ENCODE measurements at regions not wholly inside any gene's neighbourhood (a gene's known extent, or its start where the extent isn't known, plus 50 kb on each side); places are given as distances from the start of the nearest gene placed in this dataset.

DNA sequence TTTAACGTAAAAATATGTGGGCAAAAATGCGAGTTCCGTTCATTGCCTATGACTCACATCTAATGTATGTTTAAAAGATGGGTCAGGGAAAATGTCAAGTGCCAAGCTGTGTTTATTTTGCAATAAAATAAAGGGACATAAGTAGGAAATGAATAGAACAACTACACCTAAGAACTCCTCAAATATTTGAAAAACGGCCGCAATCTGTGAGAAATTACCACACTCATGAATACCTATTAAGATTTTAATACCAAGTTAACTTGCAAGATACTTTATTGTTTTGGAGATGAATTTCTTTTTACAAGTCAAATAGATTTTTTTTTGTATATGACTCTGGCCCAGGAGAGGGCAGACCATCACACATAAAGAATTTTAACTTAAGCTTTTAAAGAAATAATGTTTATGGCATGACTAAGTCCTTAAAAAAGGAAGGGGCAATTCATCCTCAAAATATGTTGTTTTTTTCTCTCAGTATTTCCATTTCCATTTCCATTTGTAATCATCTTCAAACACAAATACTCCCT lies 152.7 kb downstream of the SUCNR1 start:
- peaks cover 3% of the 10 kb centered on the region for H3K4me1 ChIP-seq (ENCODE audit: control insufficient read depth, insufficient read depth, low read depth, low read length)

DNA sequence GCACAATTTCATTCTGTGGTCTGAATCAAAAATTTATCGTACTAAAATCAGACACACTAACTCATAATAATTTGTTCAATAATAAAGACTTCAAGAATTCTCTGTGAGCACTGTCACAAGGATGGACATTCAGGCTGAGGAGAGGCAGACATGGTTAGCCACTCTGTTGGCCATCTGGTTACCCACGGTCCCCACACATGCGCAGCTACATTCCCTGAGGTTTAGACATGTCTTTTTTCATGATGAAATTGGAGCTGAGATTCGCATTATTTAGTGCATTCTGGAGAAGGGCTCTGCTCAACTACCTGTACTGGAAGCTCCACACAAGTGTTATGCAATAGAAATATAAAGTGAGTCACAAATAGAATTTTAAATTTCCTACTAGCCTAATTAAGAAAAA lies 156.9 kb downstream of the SUCNR1 start:
- H2BK15ac ChIP-seq (ENCODE audit: low read depth, poor library complexity, severe bottlenecking): no peak overlapping the region
- H3K9ac ChIP-seq (ENCODE audit: low read length): no peak overlapping the region
- H2BK120ac ChIP-seq (ENCODE audit: low read depth, low read length): no peak overlapping the region
- H3K27me3 ChIP-seq (ENCODE audit: control insufficient read depth in 1 of 2, insufficient read depth in 1 of 2, low read length in 2 of 2): no peaks in the 10 kb centered on the region
- H3K4me1 ChIP-seq (ENCODE audit: control insufficient read depth, insufficient read depth, low read depth, low read length): no peaks in the 10 kb centered on the region
- H3K14ac ChIP-seq (ENCODE audit: low read length in 2 of 2): no peak overlapping the region
- no peak overlapping the region for H3K18ac ChIP-seq (ENCODE audit: low read depth in 1 of 2, low read length in 2 of 2)
- peaks cover 7% of the 10 kb centered on the region for H3K9me3 ChIP-seq (ENCODE audit: control insufficient read depth, low read length)
- H4K91ac ChIP-seq (ENCODE audit: low read length): no peak overlapping the region
- H2BK5ac ChIP-seq (ENCODE audit: low read depth, low read length, poor library complexity, severe bottlenecking): no peak overlapping the region
- H3K4ac ChIP-seq (ENCODE audit: low read depth in 1 of 2, low read length in 2 of 2): no peak overlapping the region
- H4K8ac ChIP-seq (ENCODE audit: low read length): no peak overlapping the region
- H3K4me2 ChIP-seq (ENCODE audit: low read length, poor library complexity, severe bottlenecking): no peak overlapping the region
- no peak overlapping the region for H2AFZ ChIP-seq (ENCODE audit: low read depth, low read length)
- no peak overlapping the region for H3K27ac ChIP-seq (ENCODE audit: low read length, poor library complexity, severe bottlenecking)
- WGBS: 96% methylated on average over 3 of the region's 4 CpGs
- no peak overlapping the region for H3K4me3 ChIP-seq (ENCODE audit: insufficient read depth in 1 of 2, low read depth in 1 of 2, low read length in 2 of 2)
- H2BK12ac ChIP-seq (ENCODE audit: low read length in 2 of 2): no peak overlapping the region
- H3K23ac ChIP-seq (ENCODE audit: low read length in 2 of 2): no peak overlapping the region
- H3K36me3 ChIP-seq (ENCODE audit: control insufficient read depth in 1 of 2, insufficient read depth in 2 of 2, low read depth in 1 of 2, low read length in 2 of 2): no peaks in the 10 kb centered on the region
- no peaks in the 10 kb centered on the region for H3K79me1 ChIP-seq (replicated peaks; ENCODE audit: low read length, poor library complexity, severe bottlenecking)
- no peak for DNase-seq
- H2AK5ac ChIP-seq (ENCODE audit: low read length, severe bottlenecking): no peak overlapping the region

More for the DNA sequence above, 152.7 kb downstream of the SUCNR1 start:
- no peak overlapping the region for H3K4ac ChIP-seq (ENCODE audit: low read depth in 1 of 2, low read length in 2 of 2)
- no peak overlapping the region for H2BK15ac ChIP-seq (ENCODE audit: low read depth, poor library complexity, severe bottlenecking)
- H3K14ac ChIP-seq (ENCODE audit: low read length in 2 of 2): no peak overlapping the region
- no peak overlapping the region for H3K4me2 ChIP-seq (ENCODE audit: low read length, poor library complexity, severe bottlenecking)
- no peaks in the 10 kb centered on the region for H3K27me3 ChIP-seq (ENCODE audit: control insufficient read depth in 1 of 2, insufficient read depth in 1 of 2, low read length in 2 of 2)
- peak; percentile 82 for DNase-seq
- no peak overlapping the region for H4K8ac ChIP-seq (ENCODE audit: low read length)
- peak overlapping the region; percentile 69 for H3K9ac ChIP-seq (ENCODE audit: low read length)
- no peak overlapping the region for H4K91ac ChIP-seq (ENCODE audit: low read length)
- no peak overlapping the region for H2BK5ac ChIP-seq (ENCODE audit: low read depth, low read length, poor library complexity, severe bottlenecking)
- H3K27ac ChIP-seq (ENCODE audit: low read length, poor library complexity, severe bottlenecking): peak overlapping the region; percentile 32
- H2AK5ac ChIP-seq (ENCODE audit: low read length, severe bottlenecking): no peak overlapping the region
- H2BK12ac ChIP-seq (ENCODE audit: low read length in 2 of 2): no peak overlapping the region
- no peaks in the 10 kb centered on the region for H3K36me3 ChIP-seq (ENCODE audit: control insufficient read depth in 1 of 2, insufficient read depth in 2 of 2, low read depth in 1 of 2, low read length in 2 of 2)
- H3K9me3 ChIP-seq (ENCODE audit: control insufficient read depth, low read length): no peaks in the 10 kb centered on the region
- H2BK120ac ChIP-seq (ENCODE audit: low read depth, low read length): no peak overlapping the region
- H3K4me3 ChIP-seq (ENCODE audit: insufficient read depth in 1 of 2, low read depth in 1 of 2, low read length in 2 of 2): no peak overlapping the region
- no peak overlapping the region for H3K18ac ChIP-seq (ENCODE audit: low read depth in 1 of 2, low read length in 2 of 2)
- WGBS: 0% methylated on average over 3 of the region's 5 CpGs
- H2AFZ ChIP-seq (ENCODE audit: low read depth, low read length): no peak overlapping the region
- no peaks in the 10 kb centered on the region for H3K79me1 ChIP-seq (replicated peaks; ENCODE audit: low read length, poor library complexity, severe bottlenecking)
- H3K23ac ChIP-seq (ENCODE audit: low read length in 2 of 2): no peak overlapping the region

DNA sequence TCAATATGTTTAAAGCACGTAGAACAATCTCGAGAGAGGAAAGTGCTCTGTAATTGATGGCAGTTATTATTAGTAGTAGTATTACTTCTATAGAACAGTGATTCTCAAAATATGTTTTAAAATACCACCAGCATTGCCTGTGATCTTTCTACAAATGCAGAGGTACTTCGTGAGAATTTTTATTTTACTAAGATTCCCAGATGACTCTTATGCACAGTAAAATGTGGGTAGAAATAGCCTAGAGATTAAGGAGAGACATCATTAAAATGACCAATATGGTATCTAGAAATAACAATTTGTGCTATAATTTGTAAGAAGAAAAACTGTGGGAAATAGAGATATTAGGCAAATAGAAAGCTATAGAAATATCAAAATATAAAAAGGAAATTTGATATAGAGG lies 157.9 kb downstream of the SUCNR1 start:
- no peak overlapping the region for H2AFZ ChIP-seq (ENCODE audit: low read depth, low read length)
- no peak overlapping the region for H2BK15ac ChIP-seq (ENCODE audit: low read depth, poor library complexity, severe bottlenecking)
- no peak overlapping the region for H2AK5ac ChIP-seq (ENCODE audit: low read length, severe bottlenecking)
- no peak overlapping the region for H3K9ac ChIP-seq (ENCODE audit: low read length)
- no peak overlapping the region for H4K8ac ChIP-seq (ENCODE audit: low read length)
- no peaks in the 10 kb centered on the region for H3K27me3 ChIP-seq (ENCODE audit: control insufficient read depth in 1 of 2, insufficient read depth in 1 of 2, low read length in 2 of 2)
- H2BK5ac ChIP-seq (ENCODE audit: low read depth, low read length, poor library complexity, severe bottlenecking): no peak overlapping the region
- H3K79me1 ChIP-seq (replicated peaks; ENCODE audit: low read length, poor library complexity, severe bottlenecking): no peaks in the 10 kb centered on the region
- no peaks in the 10 kb centered on the region for H3K4me1 ChIP-seq (ENCODE audit: control insufficient read depth, insufficient read depth, low read depth, low read length)
- H3K27ac ChIP-seq (ENCODE audit: low read length, poor library complexity, severe bottlenecking): no peak overlapping the region
- WGBS: no CpG with 5 or more reads among the region's 3 CpGs
- H3K23ac ChIP-seq (ENCODE audit: low read length in 2 of 2): no peak overlapping the region
- no peak overlapping the region for H3K4me3 ChIP-seq (ENCODE audit: insufficient read depth in 1 of 2, low read depth in 1 of 2, low read length in 2 of 2)
- no peak overlapping the region for H3K14ac ChIP-seq (ENCODE audit: low read length in 2 of 2)
- no peak overlapping the region for H4K91ac ChIP-seq (ENCODE audit: low read length)
- H3K9me3 ChIP-seq (ENCODE audit: control insufficient read depth, low read length): peaks cover 10% of the 10 kb centered on the region
- no peak for DNase-seq
- no peak overlapping the region for H3K4me2 ChIP-seq (ENCODE audit: low read length, poor library complexity, severe bottlenecking)
- no peak overlapping the region for H3K18ac ChIP-seq (ENCODE audit: low read depth in 1 of 2, low read length in 2 of 2)
- H3K4ac ChIP-seq (ENCODE audit: low read depth in 1 of 2, low read length in 2 of 2): no peak overlapping the region
- H2BK12ac ChIP-seq (ENCODE audit: low read length in 2 of 2): no peak overlapping the region
- no peaks in the 10 kb centered on the region for H3K36me3 ChIP-seq (ENCODE audit: control insufficient read depth in 1 of 2, insufficient read depth in 2 of 2, low read depth in 1 of 2, low read length in 2 of 2)
- no peak overlapping the region for H2BK120ac ChIP-seq (ENCODE audit: low read depth, low read length)

DNA sequence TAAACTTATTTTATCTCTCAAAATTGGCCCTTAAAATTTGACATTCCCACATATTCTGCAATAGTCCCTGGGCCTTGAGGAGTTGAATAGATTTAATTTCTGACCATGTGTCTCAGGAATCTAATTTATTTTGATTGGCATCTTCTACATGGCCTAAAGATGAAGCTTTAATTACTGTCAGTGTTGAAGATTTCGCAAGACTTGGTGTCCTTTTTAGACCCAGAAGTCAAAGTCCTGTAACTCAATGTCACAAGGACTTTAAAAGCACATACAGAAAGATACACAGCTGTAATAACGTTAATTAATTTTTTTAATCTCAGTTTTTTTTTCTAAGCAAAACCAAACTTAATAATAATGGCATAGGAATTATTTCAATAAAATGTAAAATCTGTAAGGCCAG lies 163.9 kb downstream of the SUCNR1 start:
- Histone ChIP-seq H3K18ac (ENCODE audit: low read depth in 1 of 2, low read length in 2 of 2) (no peak overlapping the region), H3K4me1 (ENCODE audit: control insufficient read depth, insufficient read depth, low read depth, low read length) (no peaks in the 10 kb centered on the region)
- WGBS: 90% methylated on average over 1 of the region's 2 CpGs

More for the DNA sequence above, 163.9 kb downstream of the SUCNR1 start:
- H2BK12ac ChIP-seq (ENCODE audit: low read length in 2 of 2): no peak overlapping the region
- H3K9ac ChIP-seq (ENCODE audit: low read length): no peak overlapping the region
- no peak overlapping the region for H3K23ac ChIP-seq (ENCODE audit: low read length in 2 of 2)
- no peak overlapping the region for H3K4me3 ChIP-seq (ENCODE audit: insufficient read depth in 1 of 2, low read depth in 1 of 2, low read length in 2 of 2)
- DNase-seq: no peak
- H2AFZ ChIP-seq (ENCODE audit: low read depth, low read length): no peak overlapping the region
- no peaks in the 10 kb centered on the region for H3K27me3 ChIP-seq (ENCODE audit: control insufficient read depth in 1 of 2, insufficient read depth in 1 of 2, low read length in 2 of 2)
- no peak overlapping the region for H3K14ac ChIP-seq (ENCODE audit: low read length in 2 of 2)
- no peaks in the 10 kb centered on the region for H3K79me1 ChIP-seq (replicated peaks; ENCODE audit: low read length, poor library complexity, severe bottlenecking)
- H3K27ac ChIP-seq (ENCODE audit: low read length, poor library complexity, severe bottlenecking): no peak overlapping the region
- H3K4ac ChIP-seq (ENCODE audit: low read depth in 1 of 2, low read length in 2 of 2): no peak overlapping the region
- no peak overlapping the region for H4K91ac ChIP-seq (ENCODE audit: low read length)
- H2BK15ac ChIP-seq (ENCODE audit: low read depth, poor library complexity, severe bottlenecking): no peak overlapping the region
- no peak overlapping the region for H2AK5ac ChIP-seq (ENCODE audit: low read length, severe bottlenecking)
- H3K36me3 ChIP-seq (ENCODE audit: control insufficient read depth in 1 of 2, insufficient read depth in 2 of 2, low read depth in 1 of 2, low read length in 2 of 2): no peaks in the 10 kb centered on the region
- H3K9me3 ChIP-seq (ENCODE audit: control insufficient read depth, low read length): peaks cover 29% of the 10 kb centered on the region
- no peak overlapping the region for H3K4me2 ChIP-seq (ENCODE audit: low read length, poor library complexity, severe bottlenecking)
- no peak overlapping the region for H4K8ac ChIP-seq (ENCODE audit: low read length)
- H2BK120ac ChIP-seq (ENCODE audit: low read depth, low read length): no peak overlapping the region
- H2BK5ac ChIP-seq (ENCODE audit: low read depth, low read length, poor library complexity, severe bottlenecking): no peak overlapping the region
